Lung (tissue), 11 donors: ENCODE measurements at regions not wholly inside any gene's neighbourhood (a gene's known extent, or its start where the extent isn't known, plus 50 kb on each side); places are given as distances from the start of the nearest gene placed in this dataset.

Experiments used
- ATAC-seq: fragments of 200-7000 bp; cut with Tn5 transposase; one replicate; pipeline ENCODE4 v1.9.1; 2020; ENCODE audit warnings: moderate number of reproducible peaks; ENCODE audit not compliant: insufficient read depth, low FRiP score
- DNase-seq, 3 donors: peaks; one replicate each; pipeline ENCODE4 v3.0.0-alpha.2; 2013 to 2017
- H3K27ac ChIP-seq, 2 donors: one replicate each; pipeline ENCODE4 v1.5.1; 2013; ENCODE audit warnings: mild to moderate bottlenecking in 2 of 2, moderate library complexity in 2 of 2, control low read depth in 1 of 2, inconsistent platforms in 1 of 2, low read depth in 1 of 2, low read length in 1 of 2
- H3K27me3 ChIP-seq, 3 donors: one replicate each; pipeline ENCODE4 v1.5.1; 2013; ENCODE audit warnings: low read length in 2 of 3; ENCODE audit not compliant: control insufficient read depth in 3 of 3, insufficient read depth in 3 of 3
- H3K36me3 ChIP-seq, 4 donors: one replicate each; pipeline ENCODE4 v1.5.1; 2013; ENCODE audit warnings: low read length in 4 of 4, mild to moderate bottlenecking in 1 of 4, moderate library complexity in 1 of 4; ENCODE audit not compliant: control insufficient read depth in 4 of 4, insufficient read depth in 4 of 4
- H3K4me1 ChIP-seq, 5 donors: one replicate each; pipeline ENCODE4 v1.5.1; 2013; ENCODE audit warnings: low read length in 5 of 5, mild to moderate bottlenecking in 2 of 5, moderate library complexity in 1 of 5; ENCODE audit not compliant: control insufficient read depth in 5 of 5, insufficient read depth in 5 of 5
- H3K4me3 ChIP-seq: one replicate; pipeline ENCODE4 v1.5.1; 2013; ENCODE audit warnings: mild to moderate bottlenecking, control low read depth, moderate library complexity
- H3K9ac ChIP-seq, 2 donors: one replicate each; pipeline ENCODE4 v1.5.1; 2013; ENCODE audit warnings: low read length in 2 of 2, control low read depth in 1 of 2; ENCODE audit not compliant: insufficient read depth in 1 of 2
- H3K9me3 ChIP-seq, 4 donors: one replicate each; pipeline ENCODE4 v1.5.1; 2013; ENCODE audit warnings: low read length in 3 of 4, mild to moderate bottlenecking in 1 of 4, moderate library complexity in 1 of 4; ENCODE audit not compliant: control insufficient read depth in 4 of 4, insufficient read depth in 3 of 4
- WGBS, 2 donors: extraction: QIAGEN DNeasy Blood & Tissue Kit; methylation state at CpG; one replicate each; pipeline ENCODE4 v1.1.7; 2013; 5-methylcytosine and 5-hydroxymethylcytosine counted together
- TF ChIP-seq, protein P1 (sequence below): IDR thresholded peaks from 2 replicates; pipeline ENCODE4 v1.5.1; 2012; ENCODE audit warnings: mild to moderate bottlenecking; ENCODE audit errors: control extremely low read depth, extremely low read depth
- donor health status: control.
- donor health status: control.
- donor health status: Bipolar disorder and iron deficiency.
- donor health status: healthy.
- donor health status: DM: yes; HTN: yes; CAD: no.

DNA sequence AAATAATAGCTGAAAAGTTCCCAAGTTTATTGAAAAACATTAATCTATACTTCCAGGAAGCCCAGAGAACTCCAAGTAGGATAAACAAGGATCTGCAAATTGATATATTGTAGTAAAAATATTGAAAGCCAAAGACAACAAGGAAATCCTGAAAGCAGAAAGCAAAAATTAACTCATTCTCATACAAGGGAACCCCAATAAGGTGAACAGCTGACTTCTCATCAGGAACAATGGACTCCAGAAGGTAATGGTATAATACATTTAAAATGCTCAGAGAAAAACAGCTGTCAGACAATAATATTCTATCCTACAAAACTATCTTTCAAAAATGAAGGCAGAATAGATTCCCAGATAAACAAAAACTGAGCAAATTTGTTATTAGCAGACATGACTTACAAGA, 138.1 kb upstream of the BMP4 start:
- Histone ChIP-seq H3K27me3 (no peaks in the 10 kb centered on the region), H3K9me3 (peaks cover 0 to 4% (median 3%) of the 10 kb centered on the region in 4 donors), H3K4me1 (peaks cover 0 to 1% (median 0%) of the 10 kb centered on the region in 5 donors), H3K9ac (no peak overlapping the region), H3K36me3 (no peaks in the 10 kb centered on the region), H3K27ac (no peak overlapping the region), H3K4me3 (no peak overlapping the region)
- DNase-seq, result no peak
- TF ChIP-seq, protein P1, sequence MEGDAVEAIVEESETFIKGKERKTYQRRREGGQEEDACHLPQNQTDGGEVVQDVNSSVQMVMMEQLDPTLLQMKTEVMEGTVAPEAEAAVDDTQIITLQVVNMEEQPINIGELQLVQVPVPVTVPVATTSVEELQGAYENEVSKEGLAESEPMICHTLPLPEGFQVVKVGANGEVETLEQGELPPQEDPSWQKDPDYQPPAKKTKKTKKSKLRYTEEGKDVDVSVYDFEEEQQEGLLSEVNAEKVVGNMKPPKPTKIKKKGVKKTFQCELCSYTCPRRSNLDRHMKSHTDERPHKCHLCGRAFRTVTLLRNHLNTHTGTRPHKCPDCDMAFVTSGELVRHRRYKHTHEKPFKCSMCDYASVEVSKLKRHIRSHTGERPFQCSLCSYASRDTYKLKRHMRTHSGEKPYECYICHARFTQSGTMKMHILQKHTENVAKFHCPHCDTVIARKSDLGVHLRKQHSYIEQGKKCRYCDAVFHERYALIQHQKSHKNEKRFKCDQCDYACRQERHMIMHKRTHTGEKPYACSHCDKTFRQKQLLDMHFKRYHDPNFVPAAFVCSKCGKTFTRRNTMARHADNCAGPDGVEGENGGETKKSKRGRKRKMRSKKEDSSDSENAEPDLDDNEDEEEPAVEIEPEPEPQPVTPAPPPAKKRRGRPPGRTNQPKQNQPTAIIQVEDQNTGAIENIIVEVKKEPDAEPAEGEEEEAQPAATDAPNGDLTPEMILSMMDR, result no peak
- no peak for ATAC-seq

DNA sequence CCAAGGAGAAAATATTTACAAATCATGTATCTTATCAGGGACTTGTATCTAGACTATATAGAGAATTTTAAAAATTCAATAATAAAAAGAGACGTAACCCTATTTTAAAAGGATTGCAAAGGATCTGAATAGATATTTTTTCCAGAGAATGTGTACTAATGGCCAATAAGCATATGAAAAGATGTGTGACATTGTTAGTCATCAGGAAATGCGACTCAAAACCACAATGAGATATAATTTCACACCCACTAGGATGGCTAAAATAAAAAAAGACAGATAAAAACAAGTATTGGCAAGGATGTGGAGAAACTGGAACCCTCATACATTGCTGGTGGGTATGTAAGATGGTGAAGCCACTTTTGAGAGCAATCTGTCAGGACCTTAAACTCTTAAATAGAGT, 141.9 kb upstream of the BMP4 start:
- ATAC-seq, result no peak
- WGBS, 2 donors, result 93 to 95% methylated on average over 2 of the region's 2 CpGs

DNA sequence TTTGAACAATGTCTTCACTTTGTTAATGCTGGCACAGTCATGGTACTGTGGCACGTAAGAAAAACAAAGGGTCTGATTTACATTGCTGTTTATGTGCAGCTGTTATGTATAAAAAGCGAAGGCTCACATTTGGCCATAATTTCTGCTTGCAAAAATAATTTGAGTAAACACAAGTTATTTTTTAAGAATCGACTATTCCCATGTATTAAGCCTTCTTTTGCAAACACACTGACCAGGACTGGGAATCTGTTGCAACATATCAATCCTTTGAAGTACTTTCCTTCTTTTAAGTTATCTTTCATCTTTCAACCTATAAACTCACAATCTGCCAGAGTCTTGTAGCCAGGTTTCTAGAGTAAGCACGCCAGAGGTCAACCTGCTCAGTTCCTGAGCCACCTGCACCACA, 145.4 kb upstream of the BMP4 start:
- no peak overlapping the region for H3K4me3 ChIP-seq
- H3K9me3 ChIP-seq, result no peaks in the 10 kb centered on the region
- no peak overlapping the region for H3K27ac ChIP-seq
- 82 to 84% methylated on average over 4 of the region's 4 CpGs for WGBS, 2 donors
- no peaks in the 10 kb centered on the region for H3K27me3 ChIP-seq
- H3K36me3 ChIP-seq, result no peaks in the 10 kb centered on the region
- peaks cover 0 to 8% (median 4%) of the 10 kb centered on the region in 5 donors for H3K4me1 ChIP-seq
- no peak for DNase-seq
- TF ChIP-seq, protein P1, result no peak
- ATAC-seq, result no peak
- no peak overlapping the region for H3K9ac ChIP-seq

More for the DNA sequence above, 141.9 kb upstream of the BMP4 start:
- DNase-seq, result no peak
- Histone ChIP-seq H3K4me3 (no peak overlapping the region), H3K27ac (no peak overlapping the region), H3K36me3 (no peaks in the 10 kb centered on the region), H3K4me1 (no peaks in the 10 kb centered on the region), H3K27me3 (no peaks in the 10 kb centered on the region), H3K9ac (no peak overlapping the region), H3K9me3 (peaks cover 0 to 4% (median 2%) of the 10 kb centered on the region in 4 donors)
- TF ChIP-seq, protein P1, result no peak

DNA sequence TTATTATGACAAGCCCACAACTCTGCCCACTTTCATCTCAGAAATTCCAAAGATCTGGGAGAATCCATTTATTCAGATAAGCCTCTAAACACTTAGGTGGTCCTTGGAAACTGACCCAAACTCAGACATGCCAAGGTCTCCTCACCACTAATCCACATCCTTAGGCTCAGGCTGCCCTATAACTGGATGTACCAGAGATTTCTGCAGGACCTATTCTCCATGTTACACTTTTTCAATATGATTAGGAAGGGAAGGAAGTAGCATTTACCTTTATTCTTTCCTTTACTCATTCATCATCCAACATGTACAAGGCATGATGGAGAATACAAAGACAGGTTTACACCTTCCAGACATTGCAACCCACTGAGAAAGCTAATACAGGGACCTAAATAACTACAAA, 145.9 kb upstream of the BMP4 start:
- Histone ChIP-seq H3K4me3 (no peak overlapping the region), H3K27me3 (no peaks in the 10 kb centered on the region), H3K27ac (no peak overlapping the region), H3K9ac (no peak overlapping the region), H3K9me3 (no peaks in the 10 kb centered on the region), H3K36me3 (no peaks in the 10 kb centered on the region), H3K4me1 (peaks cover 0 to 10% (median 4%) of the 10 kb centered on the region in 5 donors)
- DNase-seq (no peak), ATAC-seq (no peak)
- TF ChIP-seq, protein P1, result no peak
